Activated naive CD8-positive, alpha-beta T cell (primary cell): ENCODE measurements at regions not wholly inside any gene's neighbourhood (a gene's known extent, or its start where the extent isn't known, plus 50 kb on each side); places are given as distances from the start of the nearest gene placed in this dataset.
A peak's percentile ranks its signal among the peaks of the same experiment; 100 is the strongest.
"Not testable (repeated sequence)": the region's sequence is repeated elsewhere in the genome, so short reads cannot be mapped to it uniquely, and the experiment has no call there.

Source experiments
- H3K27ac Mint-ChIP-seq: one replicate; pipeline ENCODE4 v1.8.0; 2021; ENCODE audit warnings: mixed read lengths
- H3K27me3 Mint-ChIP-seq: one replicate; pipeline ENCODE4 v1.8.0; 2021; ENCODE audit warnings: mixed read lengths
- H3K36me3 Mint-ChIP-seq: one replicate; pipeline ENCODE4 v1.8.0; 2021; ENCODE audit warnings: mixed read lengths
- H3K4me1 Mint-ChIP-seq: one replicate; pipeline ENCODE4 v1.8.0; 2021; ENCODE audit warnings: low read depth, mixed read lengths
- H3K4me3 Mint-ChIP-seq: one replicate; pipeline ENCODE4 v1.8.0; 2021; ENCODE audit warnings: mild to moderate bottlenecking, mixed read lengths
- H3K9me3 Mint-ChIP-seq: one replicate; pipeline ENCODE4 v1.8.0; 2021; ENCODE audit warnings: low read depth, mixed read lengths

GRCh38 chr6:6750594-6751265 lies 162.2 kb downstream of the LY86 start:
- Mint-ChIP-seq H3K27me3 (peaks cover 2% of the 10 kb centered on the region), H3K9me3 (no peaks in the 10 kb centered on the region), H3K36me3 (no peaks in the 10 kb centered on the region), H3K4me1 (peaks cover 14% of the 10 kb centered on the region), H3K27ac (no peak overlapping the region), H3K4me3 (no peak overlapping the region)

- Mint-ChIP-seq H3K9me3 (no peaks in the 10 kb centered on the region), H3K27ac (no peak overlapping the region), H3K27me3 (peaks cover 2% of the 10 kb centered on the region), H3K4me1 (peaks cover 14% of the 10 kb centered on the region), H3K4me3 (no peak overlapping the region), H3K36me3 (no peaks in the 10 kb centered on the region)
These were observed 162.7 kb downstream of the LY86 start for GRCh38 chr6:6751266-6751596.

- Mint-ChIP-seq H3K4me1 (peaks cover 14% of the 10 kb centered on the region), H3K9me3 (no peaks in the 10 kb centered on the region), H3K27me3 (peaks cover 2% of the 10 kb centered on the region), H3K27ac (no peak overlapping the region), H3K4me3 (peak overlapping the region; percentile 3), H3K36me3 (no peaks in the 10 kb centered on the region)
These were observed 163.1 kb downstream of the LY86 start for GRCh38 chr6:6751619-6752023.

GRCh38 chr6:6752129-6752528 lies 163.6 kb downstream of the LY86 start:
- Mint-ChIP-seq H3K4me1 (peaks cover 14% of the 10 kb centered on the region), H3K36me3 (no peaks in the 10 kb centered on the region), H3K27me3 (peaks cover under 1% of the 10 kb centered on the region), H3K4me3 (peak overlapping the region; percentile 3), H3K27ac (no peak overlapping the region), H3K9me3 (no peaks in the 10 kb centered on the region)

- no peak overlapping the region for H3K27ac Mint-ChIP-seq
- H3K4me1 Mint-ChIP-seq: peaks cover 14% of the 10 kb centered on the region
- H3K4me3 Mint-ChIP-seq: no peak overlapping the region
- H3K27me3 Mint-ChIP-seq: peaks cover 1% of the 10 kb centered on the region
- no peaks in the 10 kb centered on the region for H3K9me3 Mint-ChIP-seq
- H3K36me3 Mint-ChIP-seq: no peaks in the 10 kb centered on the region
These were observed 164.8 kb downstream of the LY86 start for GRCh38 chr6:6753301-6753700.

- peaks cover 5% of the 10 kb centered on the region for H3K4me1 Mint-ChIP-seq
- no peak overlapping the region for H3K27ac Mint-ChIP-seq
- peaks cover 1% of the 10 kb centered on the region for H3K27me3 Mint-ChIP-seq
- H3K9me3 Mint-ChIP-seq: no peaks in the 10 kb centered on the region
- no peak overlapping the region for H3K4me3 Mint-ChIP-seq
- no peaks in the 10 kb centered on the region for H3K36me3 Mint-ChIP-seq
These were observed 168.0 kb downstream of the LY86 start for GRCh38 chr6:6756526-6756925.

GRCh38 chr6:6758546-6758914 lies 170.0 kb downstream of the LY86 start:
- no peaks in the 10 kb centered on the region for H3K36me3 Mint-ChIP-seq
- no peaks in the 10 kb centered on the region for H3K9me3 Mint-ChIP-seq
- H3K4me3 Mint-ChIP-seq: no peak overlapping the region
- H3K27me3 Mint-ChIP-seq: peaks cover 1% of the 10 kb centered on the region
- no peaks in the 10 kb centered on the region for H3K4me1 Mint-ChIP-seq
- no peak overlapping the region for H3K27ac Mint-ChIP-seq

GRCh38 chr6:6758915-6759654 lies 170.6 kb downstream of the LY86 start:
- Mint-ChIP-seq H3K27ac (no peak overlapping the region), H3K4me1 (no peaks in the 10 kb centered on the region), H3K36me3 (no peaks in the 10 kb centered on the region), H3K9me3 (no peaks in the 10 kb centered on the region), H3K4me3 (no peak overlapping the region), H3K27me3 (peaks cover 1% of the 10 kb centered on the region)

GRCh38 chr6:6760002-6760401 lies 171.5 kb downstream of the LY86 start:
- Mint-ChIP-seq H3K4me1 (no peaks in the 10 kb centered on the region), H3K9me3 (no peaks in the 10 kb centered on the region), H3K27me3 (peaks cover 1% of the 10 kb centered on the region), H3K36me3 (no peaks in the 10 kb centered on the region), H3K4me3 (no peak overlapping the region), H3K27ac (no peak overlapping the region)

- not testable (repeated sequence) for H3K4me1 Mint-ChIP-seq
These were observed 174.0 kb downstream of the LY86 start for GRCh38 chr6:6762566-6762965.

GRCh38 chr6:6764764-6765434 lies 176.4 kb downstream of the LY86 start:
- H3K9me3 Mint-ChIP-seq: no peaks in the 10 kb centered on the region
- H3K36me3 Mint-ChIP-seq: no peaks in the 10 kb centered on the region
- H3K4me1 Mint-ChIP-seq: no peaks in the 10 kb centered on the region
- no peak overlapping the region for H3K4me3 Mint-ChIP-seq
- H3K27me3 Mint-ChIP-seq: no peaks in the 10 kb centered on the region
- no peak overlapping the region for H3K27ac Mint-ChIP-seq

More at GRCh38 chr6:6762566-6762965, 174.0 kb downstream of the LY86 start:
- not testable (repeated sequence) for H3K36me3 Mint-ChIP-seq, H3K4me3 Mint-ChIP-seq, H3K9me3 Mint-ChIP-seq, H3K27me3 Mint-ChIP-seq, H3K27ac Mint-ChIP-seq

GRCh38 chr6:6766230-6766905 lies 177.8 kb downstream of the LY86 start:
- Mint-ChIP-seq H3K27me3 (no peaks in the 10 kb centered on the region), H3K4me3 (no peak overlapping the region), H3K27ac (no peak overlapping the region), H3K9me3 (no peaks in the 10 kb centered on the region), H3K36me3 (no peaks in the 10 kb centered on the region), H3K4me1 (no peaks in the 10 kb centered on the region)

- Mint-ChIP-seq H3K36me3 (no peaks in the 10 kb centered on the region), H3K27ac (no peak overlapping the region), H3K27me3 (no peaks in the 10 kb centered on the region), H3K4me3 (no peak overlapping the region), H3K4me1 (no peaks in the 10 kb centered on the region), H3K9me3 (no peaks in the 10 kb centered on the region)
These were observed 180.9 kb downstream of the LY86 start for GRCh38 chr6:6769466-6769865.

GRCh38 chr6:6771224-6771945 lies 182.9 kb downstream of the LY86 start:
- Mint-ChIP-seq H3K36me3 (no peaks in the 10 kb centered on the region), H3K9me3 (no peaks in the 10 kb centered on the region), H3K27ac (no peak overlapping the region), H3K4me3 (no peak overlapping the region), H3K27me3 (no peaks in the 10 kb centered on the region), H3K4me1 (no peaks in the 10 kb centered on the region)
